DOHH2 (cell line): ENCODE measurements at regions not wholly inside any gene's neighbourhood (a gene's known extent, or its start where the extent isn't known, plus 50 kb on each side); places are given as distances from the start of the nearest gene placed in this dataset.

Experiments used
- EZH2phosphoT487 ChIP-seq: fragments of 200-600 bp; sonication (generic); IDR thresholded peaks from 2 replicates; pipeline ENCODE4 v1.6.1; 2017; ENCODE audit warnings: borderline replicate concordance, mild to moderate bottlenecking, antibody characterized with exemption, low read length, moderate library complexity, mixed read lengths
- TF ChIP-seq, protein P1 (sequence below): fragments of 200-600 bp; sonication (generic); IDR thresholded peaks from one replicate; pipeline ENCODE4 v1.5.1; 2014; ENCODE audit warnings: antibody characterized with exemption, mild to moderate bottlenecking, low read depth, low read length; ENCODE audit not compliant: poor library complexity, severe bottlenecking

DNA sequence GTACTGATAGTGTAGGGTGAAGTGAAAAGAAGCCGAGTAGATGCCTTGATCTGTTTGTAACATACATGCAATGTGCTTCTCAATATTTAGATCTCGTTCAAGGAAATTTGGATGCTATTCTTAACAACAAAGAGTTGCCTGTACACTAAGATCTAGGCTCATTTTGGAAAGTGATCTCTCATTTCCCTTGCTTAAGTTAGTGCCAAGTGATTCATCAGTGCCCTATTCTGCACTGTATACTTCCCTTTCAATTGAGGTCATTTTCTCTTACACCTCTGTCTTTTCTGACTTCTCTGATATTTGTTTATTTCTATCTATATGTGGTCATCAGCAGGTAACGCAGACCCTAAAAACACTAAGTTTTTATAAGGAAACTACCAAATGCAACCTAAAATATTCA is 528.6 kb upstream of the PTPRD start:
- TF ChIP-seq, protein P1, sequence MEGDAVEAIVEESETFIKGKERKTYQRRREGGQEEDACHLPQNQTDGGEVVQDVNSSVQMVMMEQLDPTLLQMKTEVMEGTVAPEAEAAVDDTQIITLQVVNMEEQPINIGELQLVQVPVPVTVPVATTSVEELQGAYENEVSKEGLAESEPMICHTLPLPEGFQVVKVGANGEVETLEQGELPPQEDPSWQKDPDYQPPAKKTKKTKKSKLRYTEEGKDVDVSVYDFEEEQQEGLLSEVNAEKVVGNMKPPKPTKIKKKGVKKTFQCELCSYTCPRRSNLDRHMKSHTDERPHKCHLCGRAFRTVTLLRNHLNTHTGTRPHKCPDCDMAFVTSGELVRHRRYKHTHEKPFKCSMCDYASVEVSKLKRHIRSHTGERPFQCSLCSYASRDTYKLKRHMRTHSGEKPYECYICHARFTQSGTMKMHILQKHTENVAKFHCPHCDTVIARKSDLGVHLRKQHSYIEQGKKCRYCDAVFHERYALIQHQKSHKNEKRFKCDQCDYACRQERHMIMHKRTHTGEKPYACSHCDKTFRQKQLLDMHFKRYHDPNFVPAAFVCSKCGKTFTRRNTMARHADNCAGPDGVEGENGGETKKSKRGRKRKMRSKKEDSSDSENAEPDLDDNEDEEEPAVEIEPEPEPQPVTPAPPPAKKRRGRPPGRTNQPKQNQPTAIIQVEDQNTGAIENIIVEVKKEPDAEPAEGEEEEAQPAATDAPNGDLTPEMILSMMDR, result no peak
- TF ChIP-seq EZH2phosphoT487, result no peak
